ENCODE measurements at regions not wholly inside any gene's neighbourhood (a gene's known extent, or its start where the extent isn't known, plus 50 kb on each side); places are given as distances from the start of the nearest gene placed in this dataset.

- TF ChIP-seq POLR2AphosphoS5 (IDR thresholded peaks at IDR 0.05; ENCODE audit: low read length), result no peak
- no peak for TF ChIP-seq CTCF (IDR thresholded peaks at IDR 0.05 in 2 of 3, conservative IDR thresholded peaks at IDR 0.05 in 1 of 3; ENCODE audit: control insufficient read depth in 2 of 3, extremely low read depth in 1 of 3, insufficient read depth in 1 of 3, low read depth in 3 of 3, low read length in 3 of 3)
- TF ChIP-seq POLR2A (IDR thresholded peaks at IDR 0.05; ENCODE audit: low read depth, low read length), result no peak
- TF ChIP-seq ATF3 (IDR thresholded peaks at IDR 0.05; ENCODE audit: borderline replicate concordance, extremely low read depth, low read depth, low read length), result no peak
- no peak for TF ChIP-seq SIN3A (IDR thresholded peaks at IDR 0.05; ENCODE audit: low read depth, low read length)
- TF ChIP-seq SMC3 (IDR thresholded peaks at IDR 0.05; ENCODE audit: borderline replicate concordance, low read length), result no peak
- TF ChIP-seq EZH2 (IDR thresholded peaks at IDR 0.05; ENCODE audit: borderline replicate concordance, control insufficient read depth, low read depth, low read length), result no peak
These were observed 938.3 kb upstream of the ALCAM start for GRCh38 chr3:104428337-104428925.
